DOHH2 (cell line): ENCODE measurements at regions not wholly inside any gene's neighbourhood (a gene's known extent, or its start where the extent isn't known, plus 50 kb on each side); places are given as distances from the start of the nearest gene placed in this dataset.

Source experiments
- H3F3A ChIP-seq: fragments of 200-600 bp; sonication (generic), shearing (Covaris generic); 2 replicates; pipeline ENCODE4 v1.6.0; 2016; ENCODE audit warnings: antibody characterized with exemption, mild to moderate bottlenecking; ENCODE audit not compliant: control insufficient read depth, insufficient read depth
- H3K27ac ChIP-seq: fragments of 200-600 bp; sonication (generic); 2 replicates; pipeline ENCODE4 v1.5.1; 2014; ENCODE audit warnings: low read depth, mild to moderate bottlenecking, low read length, moderate library complexity
- H3K27me3 ChIP-seq: fragments of 200-600 bp; sonication (generic); 2 replicates; pipeline ENCODE4 v1.6.1; 2014; ENCODE audit warnings: mild to moderate bottlenecking, low read length, mixed read lengths; ENCODE audit not compliant: control insufficient read depth
- H3K36me3 ChIP-seq: fragments of 200-600 bp; sonication (generic); 2 replicates; pipeline ENCODE4 v1.6.1; 2014; ENCODE audit warnings: mild to moderate bottlenecking, low read length, moderate library complexity, mixed read lengths; ENCODE audit not compliant: control insufficient read depth
- H3K4me1 ChIP-seq: fragments of 200-600 bp; sonication (generic); 2 replicates; pipeline ENCODE4 v1.6.1; 2014; ENCODE audit warnings: mild to moderate bottlenecking, low read length, mixed read lengths; ENCODE audit not compliant: control insufficient read depth
- H3K4me2 ChIP-seq: fragments of 200-600 bp; sonication (generic); 2 replicates; pipeline ENCODE4 v1.6.0; 2014; ENCODE audit warnings: mild to moderate bottlenecking, low read length, moderate library complexity
- H3K4me3 ChIP-seq: fragments of 200-600 bp; sonication (generic); 2 replicates; pipeline ENCODE4 v1.5.1; 2014; ENCODE audit warnings: mild to moderate bottlenecking, low read length, mixed read lengths
- H3K79me2 ChIP-seq: fragments of 200-600 bp; sonication (generic); 2 replicates; pipeline ENCODE4 v1.6.1; 2014; ENCODE audit warnings: mild to moderate bottlenecking, low read length, mixed read lengths; ENCODE audit not compliant: control insufficient read depth
- H3K9me2 ChIP-seq: fragments of 200-600 bp; sonication (generic); replicated peaks from 2 replicates; pipeline ENCODE4 v1.6.1; 2014; ENCODE audit warnings: mild to moderate bottlenecking, low read length, mixed read lengths; ENCODE audit not compliant: control insufficient read depth
- H3K9me3 ChIP-seq: fragments of 200-600 bp; sonication (generic); 2 replicates; pipeline ENCODE4 v1.6.1; 2014; ENCODE audit warnings: antibody characterized with exemption, low read length, mixed read lengths; ENCODE audit not compliant: control insufficient read depth, insufficient read depth
- H4K20me1 ChIP-seq: fragments of 200-600 bp; sonication (generic); 2 replicates; pipeline ENCODE4 v1.6.0; 2014; ENCODE audit warnings: low read depth, mild to moderate bottlenecking, antibody characterized with exemption, low read length, moderate library complexity; ENCODE audit not compliant: control insufficient read depth, insufficient read depth
- EZH2phosphoT487 ChIP-seq: fragments of 200-600 bp; sonication (generic); IDR thresholded peaks from 2 replicates; pipeline ENCODE4 v1.6.1; 2017; ENCODE audit warnings: borderline replicate concordance, mild to moderate bottlenecking, antibody characterized with exemption, low read length, moderate library complexity, mixed read lengths
- TF ChIP-seq, protein P1 (sequence below): fragments of 200-600 bp; sonication (generic); IDR thresholded peaks from one replicate; pipeline ENCODE4 v1.5.1; 2014; ENCODE audit warnings: antibody characterized with exemption, mild to moderate bottlenecking, low read depth, low read length; ENCODE audit not compliant: poor library complexity, severe bottlenecking

DNA sequence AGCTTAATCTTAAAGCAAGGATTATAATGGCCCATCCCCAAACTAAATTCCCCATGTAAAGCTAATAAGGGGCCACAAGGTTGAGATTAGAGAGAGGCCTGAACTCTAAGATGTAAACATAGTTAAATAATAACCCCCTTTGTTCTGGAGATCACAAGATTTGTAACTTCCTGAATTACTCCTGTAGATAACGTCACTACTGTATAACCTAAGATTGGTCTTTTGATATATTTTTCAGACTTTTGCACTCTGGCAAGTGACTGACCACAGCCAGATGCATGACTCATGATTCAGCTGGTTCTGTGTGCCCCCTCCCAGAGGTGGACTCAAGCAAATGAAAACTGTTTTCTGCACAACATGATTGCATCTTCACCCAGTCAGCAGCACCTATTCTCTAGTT, 686.0 kb upstream of the DDX18 start:
- no peak for TF ChIP-seq EZH2phosphoT487
- TF ChIP-seq, protein P1, sequence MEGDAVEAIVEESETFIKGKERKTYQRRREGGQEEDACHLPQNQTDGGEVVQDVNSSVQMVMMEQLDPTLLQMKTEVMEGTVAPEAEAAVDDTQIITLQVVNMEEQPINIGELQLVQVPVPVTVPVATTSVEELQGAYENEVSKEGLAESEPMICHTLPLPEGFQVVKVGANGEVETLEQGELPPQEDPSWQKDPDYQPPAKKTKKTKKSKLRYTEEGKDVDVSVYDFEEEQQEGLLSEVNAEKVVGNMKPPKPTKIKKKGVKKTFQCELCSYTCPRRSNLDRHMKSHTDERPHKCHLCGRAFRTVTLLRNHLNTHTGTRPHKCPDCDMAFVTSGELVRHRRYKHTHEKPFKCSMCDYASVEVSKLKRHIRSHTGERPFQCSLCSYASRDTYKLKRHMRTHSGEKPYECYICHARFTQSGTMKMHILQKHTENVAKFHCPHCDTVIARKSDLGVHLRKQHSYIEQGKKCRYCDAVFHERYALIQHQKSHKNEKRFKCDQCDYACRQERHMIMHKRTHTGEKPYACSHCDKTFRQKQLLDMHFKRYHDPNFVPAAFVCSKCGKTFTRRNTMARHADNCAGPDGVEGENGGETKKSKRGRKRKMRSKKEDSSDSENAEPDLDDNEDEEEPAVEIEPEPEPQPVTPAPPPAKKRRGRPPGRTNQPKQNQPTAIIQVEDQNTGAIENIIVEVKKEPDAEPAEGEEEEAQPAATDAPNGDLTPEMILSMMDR, result no peak
- Histone ChIP-seq H3K36me3 (no peaks in the 10 kb centered on the region), H3K4me2 (no peak overlapping the region), H3K27ac (no peak overlapping the region), H3F3A (no peaks in the 10 kb centered on the region), H3K79me2 (no peaks in the 10 kb centered on the region), H3K9me2 (no peaks in the 10 kb centered on the region), H3K4me1 (no peaks in the 10 kb centered on the region), H3K27me3 (no peaks in the 10 kb centered on the region), H4K20me1 (no peaks in the 10 kb centered on the region), H3K4me3 (no peak overlapping the region), H3K9me3 (no peaks in the 10 kb centered on the region; the same call in 1 of the 2 replicates)

DNA sequence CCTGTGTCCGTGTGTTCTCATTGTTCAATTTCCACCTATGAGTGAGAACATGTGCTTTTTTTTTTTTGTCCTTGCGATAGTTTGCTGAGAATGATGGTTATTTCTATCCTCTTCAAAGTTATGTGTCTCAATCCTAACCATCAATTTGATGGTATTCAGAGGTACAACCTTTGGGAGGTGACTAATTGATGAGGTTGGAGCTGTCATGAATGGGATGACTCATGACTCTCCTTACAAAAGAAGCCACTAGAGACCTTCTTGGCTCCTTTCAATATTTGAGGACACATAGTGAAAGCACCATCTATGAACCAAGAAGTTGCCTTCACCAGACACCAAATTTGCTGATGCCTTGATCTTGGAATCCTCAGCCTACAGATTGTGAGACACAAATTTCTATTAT, 677.1 kb upstream of the DDX18 start:
- H3K36me3 ChIP-seq, result no peaks in the 10 kb centered on the region
- TF ChIP-seq EZH2phosphoT487, result no peak
- TF ChIP-seq, protein P1, result no peak

DNA sequence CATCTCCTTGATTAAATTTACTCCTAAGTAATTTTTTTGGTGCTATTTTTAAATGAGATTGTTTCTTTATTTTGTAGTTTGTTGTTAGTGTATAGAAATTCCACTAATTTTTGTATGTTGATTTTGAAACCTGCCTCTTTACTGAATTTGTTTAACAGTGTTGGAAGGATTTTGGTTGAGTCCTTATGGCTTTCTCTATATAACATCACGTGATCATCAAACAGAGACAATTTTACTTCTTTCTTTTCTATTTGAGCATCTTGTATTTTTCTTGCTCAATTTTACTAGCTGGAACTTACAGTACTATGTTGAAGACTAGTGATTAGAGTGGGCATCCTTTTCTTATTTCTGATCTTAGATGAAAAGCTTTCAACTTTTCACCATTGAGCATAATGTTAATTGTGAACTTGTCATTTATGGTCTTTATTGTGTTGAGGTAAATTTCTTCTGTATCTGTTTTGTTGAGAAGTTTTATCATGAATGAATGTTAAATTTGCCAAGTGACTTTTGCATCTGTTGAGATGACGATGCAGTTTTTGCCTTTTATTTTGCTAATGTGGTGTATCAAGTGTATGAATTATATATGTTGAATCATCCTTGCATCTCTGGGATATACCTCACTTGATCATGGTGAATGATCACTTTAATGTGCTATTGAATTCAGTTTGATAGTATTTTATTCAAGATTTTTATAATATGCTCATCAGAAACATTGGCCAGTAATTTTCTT, 645.3 kb upstream of the DDX18 start:
- Histone ChIP-seq H3K9me2 (no peaks in the 10 kb centered on the region), H3K4me3 (no peak overlapping the region), H3K27me3 (no peaks in the 10 kb centered on the region), H4K20me1 (no peaks in the 10 kb centered on the region), H3K27ac (no peak overlapping the region), H3K4me2 (no peak overlapping the region), H3K4me1 (no peaks in the 10 kb centered on the region), H3F3A (no peaks in the 10 kb centered on the region), H3K9me3 (peaks cover 4% of the 10 kb centered on the region; the same call in 1 of the 2 replicates), H3K79me2 (no peaks in the 10 kb centered on the region), H3K36me3 (no peaks in the 10 kb centered on the region)
- TF ChIP-seq, protein P1, result no peak
- TF ChIP-seq EZH2phosphoT487, result no peak

More for the DNA sequence above, 677.1 kb upstream of the DDX18 start:
- no peaks in the 10 kb centered on the region for H4K20me1 ChIP-seq
- no peaks in the 10 kb centered on the region for H3K79me2 ChIP-seq
- no peak overlapping the region for H3K4me2 ChIP-seq
- no peaks in the 10 kb centered on the region for H3F3A ChIP-seq
- H3K9me3 ChIP-seq, result no peaks in the 10 kb centered on the region
- H3K4me3 ChIP-seq, result no peak overlapping the region
- no peaks in the 10 kb centered on the region for H3K27me3 ChIP-seq
- H3K4me1 ChIP-seq, result no peaks in the 10 kb centered on the region
- no peaks in the 10 kb centered on the region for H3K9me2 ChIP-seq
- H3K27ac ChIP-seq, result no peak overlapping the region
